Mesenchymal stem cell (in vitro differentiated cells and primary cell): ENCODE measurements at regions not wholly inside any gene's neighbourhood (a gene's known extent, or its start where the extent isn't known, plus 50 kb on each side); places are given as distances from the start of the nearest gene placed in this dataset.

ENCODE experiments used
- DNase-seq: peaks from one replicate; pipeline ENCODE4 v3.0.0-alpha.2; 2013
- H2AFZ ChIP-seq: one replicate; pipeline ENCODE4 v1.6.1; 2013; ENCODE audit warnings: low read depth, mild to moderate bottlenecking, control low read depth, inconsistent platforms, low read length, moderate library complexity
- H2AK5ac ChIP-seq: 2 replicates; pipeline ENCODE4 v1.6.1; 2013; ENCODE audit warnings: low read length, moderate library complexity, mild to moderate bottlenecking, inconsistent platforms; ENCODE audit not compliant: severe bottlenecking
- H2BK120ac ChIP-seq: one replicate; pipeline ENCODE4 v1.6.1; 2013; ENCODE audit warnings: low read depth, mild to moderate bottlenecking, inconsistent platforms, low read length, moderate library complexity
- H2BK12ac ChIP-seq, 2 experiments: one replicate each; pipeline ENCODE4 v1.6.1; 2013; ENCODE audit warnings: inconsistent platforms in 2 of 2, low read length in 2 of 2, mild to moderate bottlenecking in 2 of 2, moderate library complexity in 2 of 2, control low read depth in 1 of 2
- H2BK15ac ChIP-seq: one replicate; pipeline ENCODE4 v1.6.1; 2013; ENCODE audit warnings: mild to moderate bottlenecking, low read depth, inconsistent platforms; ENCODE audit not compliant: poor library complexity, severe bottlenecking
- H2BK5ac ChIP-seq: 2 replicates; pipeline ENCODE4 v1.6.1; 2013; ENCODE audit warnings: low read depth, mild to moderate bottlenecking, low read length, control low read depth, inconsistent platforms; ENCODE audit not compliant: poor library complexity, severe bottlenecking
- H3K14ac ChIP-seq, 2 experiments: one replicate each; pipeline ENCODE4 v1.6.1; 2013; ENCODE audit warnings: inconsistent platforms in 2 of 2, low read length in 2 of 2, control low read depth in 1 of 2, mild to moderate bottlenecking in 1 of 2, moderate library complexity in 1 of 2
- H3K18ac ChIP-seq, 2 experiments: one replicate each; pipeline ENCODE4 v1.6.1; 2013; ENCODE audit warnings: inconsistent platforms in 2 of 2, low read length in 2 of 2, control low read depth in 1 of 2, low read depth in 1 of 2, mild to moderate bottlenecking in 1 of 2
- H3K23ac ChIP-seq, 2 experiments: one replicate each; pipeline ENCODE4 v1.6.1; 2013; ENCODE audit warnings: inconsistent platforms in 2 of 2, low read length in 2 of 2, mild to moderate bottlenecking in 2 of 2, moderate library complexity in 2 of 2, control low read depth in 1 of 2
- H3K27ac ChIP-seq: 2 replicates; pipeline ENCODE4 v1.5.1; 2013; ENCODE audit warnings: mild to moderate bottlenecking, moderate library complexity, low read length, control low read depth, inconsistent platforms; ENCODE audit not compliant: poor library complexity, severe bottlenecking
- H3K27me3 ChIP-seq, 2 experiments: 2 replicates each; pipeline versions ENCODE4 v1.6.1 to v1.7.0; 2013; ENCODE audit warnings: low read length in 2 of 2, mild to moderate bottlenecking in 2 of 2, moderate library complexity in 2 of 2, control low read depth in 1 of 2, inconsistent platforms in 1 of 2; ENCODE audit not compliant: control insufficient read depth in 1 of 2, insufficient read depth in 1 of 2
- H3K36me3 ChIP-seq, 2 experiments: 2 replicates each; pipeline versions ENCODE4 v1.6.1 to v1.7.0; 2013; ENCODE audit warnings: low read length in 2 of 2, control low read depth in 1 of 2, inconsistent platforms in 1 of 2, low read depth in 1 of 2, mild to moderate bottlenecking in 1 of 2; ENCODE audit not compliant: insufficient read depth in 2 of 2, control insufficient read depth in 1 of 2
- H3K4ac ChIP-seq, 2 experiments: one replicate each; pipeline ENCODE4 v1.6.1; 2013; ENCODE audit warnings: inconsistent platforms in 2 of 2, low read length in 2 of 2, mild to moderate bottlenecking in 2 of 2, moderate library complexity in 2 of 2, control low read depth in 1 of 2, low read depth in 1 of 2
- H3K4me1 ChIP-seq: 2 replicates; pipeline ENCODE4 v1.6.1; 2013; ENCODE audit warnings: low read depth, low read length, control low read depth; ENCODE audit not compliant: control insufficient read depth, insufficient read depth
- H3K4me2 ChIP-seq: 2 replicates; pipeline ENCODE4 v1.6.1; 2013; ENCODE audit warnings: low read length, mild to moderate bottlenecking, inconsistent platforms; ENCODE audit not compliant: poor library complexity, severe bottlenecking
- H3K4me3 ChIP-seq, 2 experiments: 2 replicates each; pipeline versions ENCODE4 v1.5.1 to v1.7.0; 2013; ENCODE audit warnings: low read length in 2 of 2, mild to moderate bottlenecking in 2 of 2, control low read depth in 1 of 2, low read depth in 1 of 2; ENCODE audit not compliant: insufficient read depth in 1 of 2
- H3K79me1 ChIP-seq: replicated peaks from 2 replicates; pipeline ENCODE4 v1.6.1; 2013; ENCODE audit warnings: mild to moderate bottlenecking, control low read depth, low read length, inconsistent platforms; ENCODE audit not compliant: poor library complexity, severe bottlenecking
- H3K9ac ChIP-seq: 2 replicates; pipeline ENCODE4 v1.7.0; 2013; ENCODE audit warnings: mild to moderate bottlenecking, low read length, moderate library complexity
- H3K9me3 ChIP-seq: 2 replicates; pipeline ENCODE4 v1.7.0; 2013; ENCODE audit warnings: mild to moderate bottlenecking, low read length; ENCODE audit not compliant: control insufficient read depth
- H4K8ac ChIP-seq: one replicate; pipeline ENCODE4 v1.6.1; 2013; ENCODE audit warnings: inconsistent platforms, mild to moderate bottlenecking, low read length, moderate library complexity
- H4K91ac ChIP-seq: one replicate; pipeline ENCODE4 v1.6.1; 2013; ENCODE audit warnings: mild to moderate bottlenecking, low read length, inconsistent platforms
- WGBS: methylation state at CpG from one replicate; pipeline ENCODE4 v1.1.7; 2013; ENCODE audit warnings: mixed read lengths; 5-methylcytosine and 5-hydroxymethylcytosine counted together

DNA sequence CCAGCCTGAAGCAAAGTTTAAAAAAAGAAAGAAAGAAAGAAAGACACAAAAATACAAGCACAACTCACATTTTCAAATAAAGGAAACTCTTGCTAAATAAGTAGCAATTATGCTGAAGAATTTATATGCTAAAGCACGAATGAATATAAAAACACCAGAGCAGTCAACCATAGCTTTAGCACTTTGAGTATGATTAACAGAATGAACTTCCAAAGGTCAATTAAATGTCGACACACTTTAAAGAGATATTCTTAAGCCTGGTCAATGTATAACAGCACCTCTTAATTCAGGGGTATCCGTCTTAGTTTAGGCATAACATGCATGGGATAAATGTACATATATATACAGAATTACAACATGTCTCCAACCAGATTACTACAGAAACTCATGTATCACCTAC is 125.9 kb downstream of the OGFRL1 start:
- peaks cover 15% of the 10 kb centered on the region for H3K4me1 ChIP-seq
- no peaks in the 10 kb centered on the region for H3K79me1 ChIP-seq
- H3K36me3 ChIP-seq, result peaks cover 11 to 39% of the 10 kb centered on the region in 2 experiments
- no peak overlapping the region for H3K9ac ChIP-seq
- no peak overlapping the region for H3K4me3 ChIP-seq
- no peak overlapping the region for H2AFZ ChIP-seq
- no peak overlapping the region for H4K91ac ChIP-seq
- peak overlapping the region; percentile 49 for H3K27ac ChIP-seq
- no peak overlapping the region for H3K14ac ChIP-seq
- H3K23ac ChIP-seq, result no peak overlapping the region
- H2BK15ac ChIP-seq, result no peak overlapping the region
- H3K18ac ChIP-seq, result no peak overlapping the region
- no peaks in the 10 kb centered on the region for H3K27me3 ChIP-seq
- WGBS, result 100% methylated on average over 2 of the region's 3 CpGs
- H2AK5ac ChIP-seq, result no peak overlapping the region
- no peak overlapping the region for H2BK5ac ChIP-seq
- no peaks in the 10 kb centered on the region for H3K9me3 ChIP-seq
- no peak overlapping the region for H3K4me2 ChIP-seq
- H3K4ac ChIP-seq, result no peak overlapping the region
- no peak for DNase-seq
- no peak overlapping the region for H2BK120ac ChIP-seq
- H4K8ac ChIP-seq, result no peak overlapping the region
- no peak overlapping the region for H2BK12ac ChIP-seq

DNA sequence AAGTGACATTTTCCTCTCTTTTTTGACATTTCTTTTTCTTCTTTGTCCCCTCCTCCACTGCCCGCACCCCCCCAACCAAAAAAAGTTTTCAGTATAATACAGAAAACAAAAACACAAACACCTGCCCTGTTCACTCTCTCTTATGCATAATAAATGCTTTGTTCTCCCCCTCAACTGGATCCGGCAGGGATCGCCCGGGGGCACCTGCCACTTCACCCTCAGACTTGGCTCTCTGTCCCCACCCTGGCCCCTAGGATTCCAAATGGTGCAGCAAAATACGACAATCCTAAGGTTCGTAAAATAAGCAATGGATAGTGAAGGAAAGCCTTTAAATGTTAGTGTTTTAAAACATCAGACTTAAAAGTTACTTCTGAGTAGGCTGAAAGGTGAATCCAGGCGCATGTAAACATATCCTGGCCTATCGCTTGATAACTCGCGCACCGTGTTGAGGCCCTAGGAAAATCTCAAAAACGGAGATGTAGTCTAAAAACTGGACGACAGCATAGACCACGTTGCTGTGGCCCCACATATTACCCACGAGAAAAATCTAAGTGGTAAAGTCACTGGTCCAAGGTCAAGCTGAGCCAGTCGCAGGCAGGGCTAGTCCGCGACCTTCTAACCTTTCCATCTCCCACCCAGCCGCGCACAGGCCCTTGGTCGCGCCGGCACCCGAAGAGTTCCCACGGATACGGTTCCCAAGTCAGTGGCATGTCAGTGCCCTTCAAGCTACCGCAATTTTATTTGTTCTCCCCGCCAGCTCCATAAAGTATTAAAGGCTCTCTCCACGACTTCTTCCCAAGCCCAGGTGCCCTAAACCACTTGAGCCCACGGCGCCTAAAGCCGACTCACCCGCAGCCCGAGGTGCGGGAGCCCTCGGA is 130.8 kb downstream of the OGFRL1 start:
- H3K27me3 ChIP-seq, result no peaks in the 10 kb centered on the region
- peak overlapping the region in 1 of 2 experiments; percentile 89 for H3K14ac ChIP-seq
- peak overlapping the region; percentile 87 to 88 for H3K18ac ChIP-seq
- peaks cover 3 to 28% of the 10 kb centered on the region in 2 experiments for H3K36me3 ChIP-seq
- peak overlapping the region; percentile 18 for H2AK5ac ChIP-seq
- no peak overlapping the region for H4K8ac ChIP-seq
- peak overlapping the region; percentile 8 for H2BK120ac ChIP-seq
- H3K4me1 ChIP-seq, result peaks cover 4% of the 10 kb centered on the region
- H3K23ac ChIP-seq, result peak overlapping the region in 1 of 2 experiments; percentile 98
- H3K4ac ChIP-seq, result peak overlapping the region in 1 of 2 experiments; percentile 79
- peak overlapping the region; percentile 51 for H2AFZ ChIP-seq
- H3K27ac ChIP-seq, result peak overlapping the region; percentile 80
- H3K9me3 ChIP-seq, result no peaks in the 10 kb centered on the region
- no peak overlapping the region for H2BK15ac ChIP-seq
- peak overlapping the region; percentile 91 to 92 for H3K4me3 ChIP-seq
- peak overlapping the region in 1 of 2 experiments; percentile 57 for H2BK12ac ChIP-seq
- H3K9ac ChIP-seq, result peak overlapping the region; percentile 85
- H3K4me2 ChIP-seq, result peak overlapping the region; percentile 61
- H2BK5ac ChIP-seq, result peak overlapping the region; percentile 77
- H3K79me1 ChIP-seq, result no peaks in the 10 kb centered on the region
- H4K91ac ChIP-seq, result no peak overlapping the region
- no peak for DNase-seq
- 13% methylated on average over 36 of the region's 36 CpGs for WGBS

DNA sequence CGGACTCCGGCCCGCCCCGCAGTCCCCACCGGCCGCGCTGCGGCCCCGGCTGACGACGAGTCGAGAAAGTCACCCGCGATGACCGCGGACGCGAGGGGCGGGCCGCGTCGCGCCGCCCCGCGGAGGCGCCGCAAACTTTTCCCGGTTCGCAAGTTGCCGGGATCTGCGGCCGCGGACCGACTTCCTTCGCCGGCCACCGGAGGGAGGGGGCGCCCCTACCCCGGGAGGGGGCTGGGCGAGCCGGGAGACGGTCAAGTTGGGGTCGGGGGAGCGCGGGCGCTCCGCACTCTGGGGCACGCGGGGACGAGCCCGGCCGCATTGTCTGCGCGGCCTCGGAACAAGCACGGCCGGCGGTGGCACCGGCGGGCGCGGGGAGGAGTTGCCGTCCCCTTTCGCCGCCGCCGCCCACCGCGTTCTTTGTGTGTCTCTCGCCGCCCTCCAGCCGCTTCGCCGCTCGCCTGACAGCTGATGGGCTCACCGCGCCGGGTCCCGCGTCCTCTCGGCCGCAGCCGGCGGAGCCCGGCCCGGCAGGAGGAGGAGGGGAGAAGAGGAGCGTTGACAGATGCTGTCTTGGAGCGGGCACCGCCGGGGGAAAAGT is 131.6 kb downstream of the OGFRL1 start:
- peak overlapping the region; percentile 61 for H3K4me2 ChIP-seq
- no peak overlapping the region for H2AK5ac ChIP-seq
- H3K9ac ChIP-seq, result peak overlapping the region; percentile 85
- DNase-seq, result peak; percentile 65
- H3K4me1 ChIP-seq, result peaks cover 4% of the 10 kb centered on the region
- H3K14ac ChIP-seq, result peak overlapping the region in 1 of 2 experiments; percentile 89
- H4K91ac ChIP-seq, result peak overlapping the region; percentile 72
- H3K27me3 ChIP-seq, result no peaks in the 10 kb centered on the region
- peak overlapping the region; percentile 0 for H2AFZ ChIP-seq
- peaks cover 3 to 21% of the 10 kb centered on the region in 2 experiments for H3K36me3 ChIP-seq
- peak overlapping the region in 1 of 2 experiments; percentile 98 for H3K23ac ChIP-seq
- H2BK15ac ChIP-seq, result peak overlapping the region; percentile 96
- H3K79me1 ChIP-seq, result no peaks in the 10 kb centered on the region
- H2BK120ac ChIP-seq, result peak overlapping the region; percentile 64
- peak overlapping the region; percentile 91 to 92 for H3K4me3 ChIP-seq
- peak overlapping the region; percentile 80 for H3K27ac ChIP-seq
- peak overlapping the region in 1 of 2 experiments; percentile 57 for H2BK12ac ChIP-seq
- H2BK5ac ChIP-seq, result peak overlapping the region; percentile 77
- H3K18ac ChIP-seq, result peak overlapping the region; percentile 87 to 88
- no peaks in the 10 kb centered on the region for H3K9me3 ChIP-seq
- H3K4ac ChIP-seq, result peak overlapping the region; percentile 79 to 91
- WGBS, result 0% methylated on average over 65 of the region's 91 CpGs
- peak overlapping the region; percentile 12 for H4K8ac ChIP-seq
